GM12875 (cell line): ENCODE measurements at regions not wholly inside any gene's neighbourhood (a gene's known extent, or its start where the extent isn't known, plus 50 kb on each side); places are given as distances from the start of the nearest gene placed in this dataset.

ENCODE experiments used
- H3K4me3 ChIP-seq: one replicate; pipeline ENCODE4 v1.5.1; 2011; ENCODE audit warnings: low read depth, low read length, control low read depth
- CTCF ChIP-seq: IDR thresholded peaks from 2 replicates; pipeline ENCODE4 v1.5.1; 2011; ENCODE audit warnings: low read depth, mild to moderate bottlenecking, control low read depth, inconsistent platforms, low read length, moderate library complexity, borderline replicate concordance; ENCODE audit not compliant: insufficient read depth

GRCh38 chr3:118618247-118619040, 416.2 kb downstream of the IGSF11 start:
- no peak overlapping the region for H3K4me3 ChIP-seq
- TF ChIP-seq CTCF, result no peak

DNA sequence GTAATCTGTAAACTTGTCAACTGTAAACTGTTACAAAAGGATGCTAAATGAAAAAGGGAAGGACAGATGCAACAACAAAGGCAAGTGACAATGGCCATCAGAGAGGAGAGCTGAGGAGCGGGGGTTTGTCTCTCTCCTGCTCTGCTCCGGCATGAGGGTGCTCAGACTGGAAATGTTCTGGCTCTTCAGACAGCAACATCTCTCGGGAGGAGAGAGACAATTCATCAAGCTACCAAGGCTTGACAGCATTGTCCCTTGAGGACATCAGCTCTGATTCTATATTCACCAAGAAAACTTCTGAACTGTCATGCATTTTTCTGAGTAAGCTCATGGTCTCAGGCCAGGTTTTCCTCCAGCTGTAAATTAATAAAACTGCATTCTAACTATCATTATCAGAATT, 408.2 kb downstream of the IGSF11 start:
- H3K4me3 ChIP-seq, result no peak overlapping the region
- no peak for TF ChIP-seq CTCF

GRCh38 chr3:118628704-118629341, 405.8 kb downstream of the IGSF11 start:
- TF ChIP-seq CTCF, result peak; percentile 87
- H3K4me3 ChIP-seq, result no peak overlapping the region

GRCh38 chr3:118629821-118630220, 404.8 kb downstream of the IGSF11 start:
- no peak for TF ChIP-seq CTCF

DNA sequence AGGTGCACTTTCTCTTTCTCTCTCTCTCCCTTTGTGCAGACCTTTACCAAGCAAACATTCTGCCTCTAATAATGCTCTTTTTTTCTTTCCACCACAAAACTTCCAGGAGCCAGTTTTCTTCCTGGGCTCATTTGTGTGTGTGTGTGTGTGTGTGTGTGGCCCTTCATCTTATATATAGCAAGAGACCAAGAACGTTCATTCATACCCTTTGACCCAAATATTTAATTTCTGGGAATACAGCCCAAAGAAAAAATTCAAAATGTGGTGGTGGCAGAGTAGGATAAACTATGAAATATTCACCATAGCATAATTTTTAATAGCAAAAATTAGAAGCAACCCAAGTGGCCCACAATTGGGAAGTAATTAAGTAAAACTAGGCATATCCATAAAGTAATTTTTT, 398.9 kb downstream of the IGSF11 start:
- H3K4me3 ChIP-seq, result no peak overlapping the region
- TF ChIP-seq CTCF, result no peak

More at GRCh38 chr3:118629821-118630220, 404.8 kb downstream of the IGSF11 start:
- no peak overlapping the region for H3K4me3 ChIP-seq

DNA sequence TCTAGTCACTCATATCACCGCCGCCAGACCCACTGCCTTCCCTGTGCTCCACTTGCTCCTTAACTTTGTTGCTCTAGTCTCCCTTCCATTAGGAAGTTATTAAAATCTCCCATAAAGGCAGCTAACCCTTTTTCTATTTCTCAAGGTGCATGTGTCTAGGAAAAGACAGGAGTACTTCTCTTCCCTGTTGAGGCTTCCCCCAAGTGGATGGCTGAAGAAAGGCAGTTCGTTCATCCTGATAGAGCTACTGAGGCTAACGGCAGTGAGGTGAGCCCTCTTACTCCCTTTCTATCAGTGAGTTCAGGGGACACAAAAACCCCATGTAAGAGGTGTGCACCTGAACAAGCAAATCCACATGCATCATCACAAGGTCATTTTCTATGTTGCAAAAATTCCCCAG, 397.8 kb downstream of the IGSF11 start:
- TF ChIP-seq CTCF, result 0 out of 2 replicates have a peak, but pooled peaks have one; percentile 22
- no peak overlapping the region for H3K4me3 ChIP-seq

DNA sequence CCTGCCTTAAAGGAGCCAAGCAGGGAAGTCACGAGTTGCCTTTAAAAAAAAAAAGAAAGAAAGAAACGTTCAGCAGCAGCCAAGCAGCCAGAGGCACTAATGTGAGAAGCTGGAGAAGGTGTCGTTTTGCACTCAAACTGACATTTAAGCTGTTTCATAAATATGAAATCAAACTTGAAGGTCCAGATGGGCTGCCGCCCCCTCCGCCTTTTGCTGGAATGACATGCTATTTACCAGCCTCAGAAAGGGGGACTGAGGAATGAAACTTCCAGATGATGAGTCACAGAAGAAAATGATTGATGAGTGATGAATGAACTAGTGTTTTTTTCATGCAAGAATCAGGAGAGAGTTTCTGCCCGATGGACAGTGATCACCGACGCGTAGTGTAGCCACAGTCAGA, 396.8 kb downstream of the IGSF11 start:
- no peak for TF ChIP-seq CTCF
- H3K4me3 ChIP-seq, result no peak overlapping the region
